Stomach (tissue), 8 donors: ENCODE measurements at regions not wholly inside any gene's neighbourhood (a gene's known extent, or its start where the extent isn't known, plus 50 kb on each side); places are given as distances from the start of the nearest gene placed in this dataset.
A peak's percentile ranks its signal among the peaks of the same experiment; 100 is the strongest.

Experiments used
- DNase-seq, 2 donors: peaks; one replicate each; pipeline versions ENCODE4 v3.0.0 to v3.0.0-alpha.2; 2013 to 2019
- H3K27ac ChIP-seq, 5 donors: fragments of 200-600 bp in 4 of 5; sonication (generic) in 4 of 5; one replicate each; pipeline ENCODE4 v1.5.1; 2013 to 2019; ENCODE audit warnings: mild to moderate bottlenecking in 1 of 5, moderate library complexity in 1 of 5
- H3K27me3 ChIP-seq, 3 donors: fragments of 200-600 bp; sonication (generic); one replicate each; pipeline ENCODE4 v1.5.1; 2017 to 2019; ENCODE audit warnings: mixed run types in 1 of 3
- H3K36me3 ChIP-seq, 4 donors: fragments of 200-600 bp; sonication (generic); 1 replicate in 3 of 4; 2 replicates in 1 of 4; pipeline ENCODE4 v1.5.1; 2016 to 2019
- H3K4me1 ChIP-seq, 4 donors: fragments of 200-600 bp; sonication (generic); one replicate each; pipeline ENCODE4 v1.5.1; 2016 to 2019
- H3K4me3 ChIP-seq, 4 donors: fragments of 200-600 bp; sonication (generic) in 3 of 4; one replicate each; pipeline ENCODE4 v1.5.1; 2016 to 2019; ENCODE audit warnings: mild to moderate bottlenecking in 1 of 4
- H3K9me3 ChIP-seq, 4 donors: fragments of 200-600 bp; sonication (generic); one replicate each; pipeline ENCODE4 v1.5.1; 2016 to 2019
- EP300 ChIP-seq: sonication (generic); formaldehyde crosslinking; IDR thresholded peaks from one replicate; pipeline ENCODE4 v1.6.1; 2017; ENCODE audit warnings: antibody characterized with exemption
- POLR2A ChIP-seq, 4 donors: fragments of 450-650 bp; IDR thresholded peaks; one replicate each; pipeline ENCODE4 v1.6.1; 2016; ENCODE audit warnings: antibody characterized with exemption in 4 of 4, control low read depth in 2 of 4, mild to moderate bottlenecking in 1 of 4, moderate library complexity in 1 of 4
- POLR2AphosphoS5 ChIP-seq, 3 donors: sonication (generic); formaldehyde crosslinking; IDR thresholded peaks; one replicate each; pipeline ENCODE4 v1.6.1; 2016; ENCODE audit warnings: antibody characterized with exemption in 3 of 3
- WGBS, 5 donors: extraction: QIAGEN DNeasy Blood & Tissue Kit in 3 of 5; methylation state at CpG; one replicate each; pipeline versions ENCODE4 v1.1.5 to v1.1.7; 2013 to 2018; 5-methylcytosine and 5-hydroxymethylcytosine counted together
- intact Hi-C: fragments of 100-400 bp; cut with DNase I; formaldehyde crosslinking; loops from one replicate; pipeline ENCODE4 v1.15.1; 2023; ENCODE audit warnings: low total_unique reads
- TF ChIP-seq, protein P1 (sequence below), 7 experiments: fragments of 450-650 bp in 4 of 7; fragments of 200-600 bp in 3 of 7; sonication (generic) in 3 of 7; IDR thresholded peaks; one replicate each; pipeline ENCODE4 v1.5.1; 2016 to 2019; ENCODE audit warnings: antibody characterized with exemption in 7 of 7, control low read depth in 2 of 7, mild to moderate bottlenecking in 1 of 7
- donor health status: healthy with polysubstance abuse.
- donor health status: Bipolar disorder and iron deficiency.
- donor health status: healthy.

GRCh38 chr14:98056946-98057345, 1215.1 kb downstream of the BCL11B start:
- WGBS, 5 donors = 74 to 83% (median 75%) methylated on average over 5 of the region's 5 CpGs
- Histone ChIP-seq H3K36me3 (no peaks in the 10 kb centered on the region), H3K27me3 (peaks cover 0 to 4% (median 0%) of the 10 kb centered on the region in 3 donors), H3K27ac (no peak overlapping the region), H3K9me3 (no peaks in the 10 kb centered on the region), H3K4me1 (no peaks in the 10 kb centered on the region), H3K4me3 (no peak overlapping the region)
- no peak for TF ChIP-seq POLR2AphosphoS5 (IDR thresholded peaks at IDR 0.05)
- TF ChIP-seq, protein P1, sequence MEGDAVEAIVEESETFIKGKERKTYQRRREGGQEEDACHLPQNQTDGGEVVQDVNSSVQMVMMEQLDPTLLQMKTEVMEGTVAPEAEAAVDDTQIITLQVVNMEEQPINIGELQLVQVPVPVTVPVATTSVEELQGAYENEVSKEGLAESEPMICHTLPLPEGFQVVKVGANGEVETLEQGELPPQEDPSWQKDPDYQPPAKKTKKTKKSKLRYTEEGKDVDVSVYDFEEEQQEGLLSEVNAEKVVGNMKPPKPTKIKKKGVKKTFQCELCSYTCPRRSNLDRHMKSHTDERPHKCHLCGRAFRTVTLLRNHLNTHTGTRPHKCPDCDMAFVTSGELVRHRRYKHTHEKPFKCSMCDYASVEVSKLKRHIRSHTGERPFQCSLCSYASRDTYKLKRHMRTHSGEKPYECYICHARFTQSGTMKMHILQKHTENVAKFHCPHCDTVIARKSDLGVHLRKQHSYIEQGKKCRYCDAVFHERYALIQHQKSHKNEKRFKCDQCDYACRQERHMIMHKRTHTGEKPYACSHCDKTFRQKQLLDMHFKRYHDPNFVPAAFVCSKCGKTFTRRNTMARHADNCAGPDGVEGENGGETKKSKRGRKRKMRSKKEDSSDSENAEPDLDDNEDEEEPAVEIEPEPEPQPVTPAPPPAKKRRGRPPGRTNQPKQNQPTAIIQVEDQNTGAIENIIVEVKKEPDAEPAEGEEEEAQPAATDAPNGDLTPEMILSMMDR (IDR thresholded peaks at IDR 0.05) = no peak
- TF ChIP-seq EP300 = no peak
- TF ChIP-seq POLR2A (IDR thresholded peaks at IDR 0.05) = no peak
- intact Hi-C loops = no loop called here
- DNase-seq = no peak

DNA sequence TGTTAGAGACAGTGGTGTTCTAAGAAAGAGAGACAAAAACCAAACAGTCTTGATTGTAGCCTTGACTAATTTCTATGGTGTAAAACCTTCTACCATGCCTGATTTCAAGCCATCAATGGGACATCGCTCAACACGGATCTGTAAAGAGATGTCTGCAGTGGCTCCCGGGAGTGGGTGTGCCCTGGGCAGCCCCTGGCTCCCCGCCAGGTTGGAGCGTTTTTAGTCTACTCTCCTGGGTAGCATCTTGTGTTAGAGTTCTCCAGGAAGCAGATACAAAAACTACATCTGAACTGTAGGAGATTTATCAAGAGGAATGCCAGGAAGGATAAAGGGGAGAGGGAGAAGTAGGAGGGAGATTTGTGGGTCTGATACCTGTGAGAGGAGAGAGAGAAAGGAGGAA, 1212.9 kb downstream of the BCL11B start:
- Histone ChIP-seq H3K4me1 (no peaks in the 10 kb centered on the region), H3K4me3 (no peak overlapping the region), H3K27ac (no peak overlapping the region), H3K27me3 (peaks cover 0 to 10% (median 0%) of the 10 kb centered on the region in 3 donors), H3K9me3 (no peaks in the 10 kb centered on the region), H3K36me3 (no peaks in the 10 kb centered on the region)
- no peak for TF ChIP-seq POLR2AphosphoS5 (IDR thresholded peaks at IDR 0.05)
- TF ChIP-seq, protein P1 (IDR thresholded peaks at IDR 0.05) = no peak
- TF ChIP-seq EP300 = no peak
- TF ChIP-seq POLR2A (IDR thresholded peaks at IDR 0.05) = no peak
- 59 to 87% (median 71%) methylated on average over 5 of the region's 5 CpGs for WGBS, 5 donors
- intact Hi-C loops = no loop called here
- no peak for DNase-seq

GRCh38 chr14:98062083-98062482, 1209.9 kb downstream of the BCL11B start:
- intact Hi-C loops = no loop called here
- no peaks in the 10 kb centered on the region for H3K9me3 ChIP-seq
- no peak for DNase-seq
- no peaks in the 10 kb centered on the region for H3K4me1 ChIP-seq
- H3K27me3 ChIP-seq = peaks cover 0 to 6% (median 0%) of the 10 kb centered on the region in 3 donors
- WGBS, 5 donors = 82 to 88% (median 87%) methylated on average over 10 of the region's 10 CpGs
- H3K27ac ChIP-seq = no peak overlapping the region
- no peak overlapping the region for H3K4me3 ChIP-seq
- H3K36me3 ChIP-seq = no peaks in the 10 kb centered on the region
- TF ChIP-seq EP300 (no peak), POLR2A (IDR thresholded peaks at IDR 0.05) (no peak), POLR2AphosphoS5 (IDR thresholded peaks at IDR 0.05) (no peak)
- TF ChIP-seq, protein P1 (IDR thresholded peaks at IDR 0.05) = no peak

DNA sequence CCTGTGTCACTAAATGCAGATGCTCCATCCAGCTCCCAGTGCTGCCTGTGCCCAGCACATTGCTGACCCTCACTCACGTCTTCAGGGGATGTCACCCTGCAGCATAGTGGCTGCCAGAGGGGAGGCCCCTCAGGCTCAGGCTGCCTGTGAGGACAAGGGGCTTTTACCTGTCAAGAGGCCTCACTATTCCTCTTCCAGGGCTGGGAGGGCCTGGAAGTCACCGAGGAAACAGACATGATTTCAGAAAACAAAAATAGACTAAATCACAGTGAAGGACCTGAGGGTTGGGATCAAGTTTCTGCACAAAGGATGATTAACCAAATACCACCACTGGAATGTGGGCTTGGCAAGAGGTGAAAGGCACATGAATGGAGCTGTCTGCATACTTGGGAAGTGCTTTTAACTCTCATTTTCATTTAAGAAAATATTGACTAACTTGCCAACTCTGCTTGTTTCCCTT, 1202.3 kb downstream of the BCL11B start:
- TF ChIP-seq POLR2A (IDR thresholded peaks at IDR 0.05) (no peak), EP300 (no peak), POLR2AphosphoS5 (IDR thresholded peaks at IDR 0.05) (no peak)
- TF ChIP-seq, protein P1 (IDR thresholded peaks at IDR 0.05) = no peak
- intact Hi-C loops = no loop called here
- Histone ChIP-seq H3K27me3 (no peaks in the 10 kb centered on the region), H3K9me3 (no peaks in the 10 kb centered on the region), H3K4me3 (no peak overlapping the region), H3K27ac (no peak overlapping the region), H3K4me1 (no peaks in the 10 kb centered on the region), H3K36me3 (no peaks in the 10 kb centered on the region)
- WGBS, 5 donors = 19 to 36% (median 25%) methylated on average over 2 of the region's 2 CpGs
- DNase-seq = peak in 1 of 2 donors; percentile 49
